HCT116 (cell line): ENCODE measurements at regions not wholly inside any gene's neighbourhood (a gene's known extent, or its start where the extent isn't known, plus 50 kb on each side); places are given as distances from the start of the nearest gene placed in this dataset.

ENCODE experiments used
- ATAC-seq: fragments of 200-7000 bp; cut with Tn5 transposase; 2 replicates; pipeline ENCODE4 v1.9.1; 2020; ENCODE audit warnings: mild to moderate bottlenecking, moderate library complexity
- BruUV-seq: library from RNA; stranded (reverse); fragments of 400-500 nt; replicated peaks from 2 replicates; lab custom pipeline; 2021; lab: Mats Ljungman, UMichigan
- CTCF ChIA-PET: fragments of 300-600 bp; sonication (Branson Sonifier 250); formaldehyde crosslinking; loops from one replicate; lab custom pipeline; 2021; ENCODE audit warnings: antibody characterized with exemption; lab: Charles Lee
- POLR2A ChIA-PET: fragments of 300-600, 350-600 bp; sonication (Branson Sonifier 250); formaldehyde crosslinking; loops from one replicate; lab custom pipeline; 2021; ENCODE audit warnings: antibody characterized with exemption; lab: Charles Lee
- RAD21 ChIA-PET, 2 experiments: fragments of 300-600 bp; sonication (Branson Sonifier 250); formaldehyde crosslinking; loops; one replicate each; lab custom pipeline; 2023; ENCODE audit warnings: low total read pairs in 2 of 2; ENCODE audit not compliant: uncharacterized antibody in 2 of 2, unreplicated experiment in 2 of 2, low non-redundant PET in 1 of 2; lab: Charles Lee
- DNase-seq: peaks from one replicate; pipeline ENCODE4 v3.0.0-alpha.2; 2010; ENCODE audit warnings: low read depth, low spot score
- H2AFZ ChIP-seq: fragments of 200-600 bp; shearing (Covaris generic), sonication (generic); 2 replicates; pipeline ENCODE4 v1.6.1; 2017; ENCODE audit warnings: low read depth, mixed run types, mixed read lengths, antibody characterized with exemption, low read length; ENCODE audit not compliant: poor library complexity, severe bottlenecking
- H3K27ac ChIP-seq: 2 replicates; pipeline ENCODE4 v1.5.1; 2012; ENCODE audit warnings: low read depth, low read length
- H3K27me3 ChIP-seq: fragments of 200-600 bp; sonication (generic); 2 replicates; pipeline ENCODE4 v1.6.1; 2016; ENCODE audit warnings: mixed run types, low read length, mixed read lengths; ENCODE audit not compliant: insufficient read depth
- H3K36me3 ChIP-seq, 2 experiments: fragments of 200-500 bp in 1 of 2; fragments of 200-600 bp in 1 of 2; sonication (Bioruptor generic) in 1 of 2; sonication (generic) in 1 of 2; 2 replicates each; pipeline versions ENCODE4 v1.5.1 to v1.6.1; 2014 to 2016; ENCODE audit warnings: low read length in 2 of 2, inconsistent platforms in 1 of 2, mixed read lengths in 1 of 2, mixed run types in 1 of 2; ENCODE audit not compliant: insufficient read depth in 2 of 2, control insufficient read depth in 1 of 2
- H3K4me1 ChIP-seq, 2 experiments: fragments of 200-600 bp in 1 of 2; sonication (generic) in 1 of 2; 2 replicates each; pipeline versions ENCODE4 v1.5.1 to v1.6.1; 2012 to 2017; ENCODE audit warnings: low read length in 2 of 2, inconsistent platforms in 1 of 2, mild to moderate bottlenecking in 1 of 2, mixed read lengths in 1 of 2, mixed run types in 1 of 2, moderate library complexity in 1 of 2; ENCODE audit not compliant: insufficient read depth in 2 of 2, control insufficient read depth in 1 of 2
- H3K4me2 ChIP-seq: fragments of 200-600 bp; sonication (generic); 2 replicates; pipeline ENCODE4 v1.6.1; 2017; ENCODE audit warnings: mixed run types, low read length, mixed read lengths
- H3K4me3 ChIP-seq, 2 experiments: fragments of 200-600 bp in 1 of 2; sonication (generic) in 1 of 2; replicated peaks in 1 of 2; 2 replicates each; pipeline ENCODE4 v1.5.1; 2011 to 2016; ENCODE audit warnings: low read length in 2 of 2, control low read depth in 1 of 2, low read depth in 1 of 2, mild to moderate bottlenecking in 1 of 2, mixed read lengths in 1 of 2, mixed run types in 1 of 2
- H3K79me2 ChIP-seq: fragments of 200-600 bp; sonication (generic); 2 replicates; pipeline ENCODE4 v1.6.1; 2017; ENCODE audit warnings: mild to moderate bottlenecking, mixed run types, low read length, moderate library complexity, mixed read lengths; ENCODE audit not compliant: insufficient read depth
- H3K9ac ChIP-seq: fragments of 200-600 bp; sonication (generic); 2 replicates; pipeline ENCODE4 v1.6.1; 2016; ENCODE audit warnings: low read length, mixed read lengths
- H3K9me2 ChIP-seq: fragments of 200-600 bp; sonication (generic), shearing (Covaris generic); 2 replicates; pipeline ENCODE4 v1.6.1; 2017; ENCODE audit warnings: mixed run types, mild to moderate bottlenecking, moderate library complexity; ENCODE audit not compliant: insufficient read depth
- H3K9me3 ChIP-seq, 2 experiments: fragments of 200-500 bp in 1 of 2; fragments of 200-600 bp in 1 of 2; sonication (Bioruptor generic) in 1 of 2; sonication (generic) in 1 of 2; 2 replicates each; pipeline ENCODE4 v1.6.1; 2014 to 2017; ENCODE audit warnings: low read length in 2 of 2, mixed read lengths in 2 of 2, inconsistent platforms in 1 of 2, low read depth in 1 of 2, mild to moderate bottlenecking in 1 of 2, mixed run types in 1 of 2, moderate library complexity in 1 of 2; ENCODE audit not compliant: control insufficient read depth in 1 of 2, insufficient read depth in 1 of 2
- H4K20me1 ChIP-seq: fragments of 200-600 bp; sonication (generic), shearing (Covaris generic); 2 replicates; pipeline ENCODE4 v1.6.1; 2017; ENCODE audit warnings: mixed run types, mild to moderate bottlenecking, moderate library complexity; ENCODE audit not compliant: insufficient read depth
- ATF3 ChIP-seq: IDR thresholded peaks from 2 replicates; pipeline ENCODE4 v1.6.1; 2012
- CBX3 ChIP-seq: IDR thresholded peaks from 2 replicates; pipeline ENCODE4 v1.6.1; 2012; ENCODE audit warnings: low read depth
- CTCF ChIP-seq, 3 experiments: fragments of 200-600 bp in 1 of 3; sonication (generic) in 1 of 3; IDR thresholded peaks in 2 of 3; conservative IDR thresholded peaks in 1 of 3; 2 replicates each; pipeline ENCODE4 v1.5.1; 2012 to 2017; ENCODE audit warnings: low read depth in 2 of 3, low read length in 2 of 3, antibody characterized with exemption in 1 of 3, borderline replicate concordance in 1 of 3, control low read depth in 1 of 3, mild to moderate bottlenecking in 1 of 3, mixed read lengths in 1 of 3, mixed run types in 1 of 3, moderate library complexity in 1 of 3; ENCODE audit not compliant: insufficient read depth in 1 of 3
- EZH2 ChIP-seq: fragments of 200-600 bp; sonication (generic); IDR thresholded peaks from 2 replicates; pipeline ENCODE4 v1.6.1; 2017; ENCODE audit warnings: antibody characterized with exemption, mixed run types
- EZH2phosphoT487 ChIP-seq: fragments of 200-600 bp; IDR thresholded peaks from 2 replicates; pipeline ENCODE4 v1.6.1; 2018; ENCODE audit warnings: antibody characterized with exemption, borderline replicate concordance
- POLR2A ChIP-seq: IDR thresholded peaks from 2 replicates; pipeline ENCODE4 v1.7.0; 2011; ENCODE audit warnings: borderline replicate concordance; ENCODE audit not compliant: insufficient read depth, insufficient read length; ENCODE audit errors: extremely low read depth
- POLR2AphosphoS5 ChIP-seq: IDR thresholded peaks from 2 replicates; pipeline ENCODE4 v1.6.1; 2011; ENCODE audit warnings: mild to moderate bottlenecking, low read depth, low read length, moderate library complexity
- RAD21 ChIP-seq: IDR thresholded peaks from 2 replicates; pipeline ENCODE4 v1.6.1; 2012; ENCODE audit warnings: low read depth, mild to moderate bottlenecking
- REST ChIP-seq: IDR thresholded peaks from 2 replicates; pipeline ENCODE4 v1.6.1; 2012; ENCODE audit warnings: low read depth
- SP1 ChIP-seq: IDR thresholded peaks from 2 replicates; pipeline ENCODE4 v1.6.1; 2012; ENCODE audit warnings: low read depth
- YY1 ChIP-seq: IDR thresholded peaks from 2 replicates; pipeline ENCODE4 v1.6.1; 2011; ENCODE audit warnings: low read length, low read depth, moderate library complexity, mild to moderate bottlenecking; ENCODE audit not compliant: insufficient replicate concordance; ENCODE audit errors: extremely low read depth
- ZBTB33 ChIP-seq: IDR thresholded peaks from 2 replicates; pipeline ENCODE4 v1.6.1; 2011; ENCODE audit warnings: mild to moderate bottlenecking, low read length, moderate library complexity; ENCODE audit not compliant: insufficient replicate concordance; ENCODE audit errors: extremely low read depth
- ZFX ChIP-seq: fragments of 450-650 bp; IDR thresholded peaks from 2 replicates; pipeline ENCODE4 v1.6.1; 2017
- ZNF274 ChIP-seq: fragments of 200-500 bp; sonication (Bioruptor generic); IDR thresholded peaks from 2 replicates; pipeline ENCODE4 v1.6.1; 2014; ENCODE audit warnings: mild to moderate bottlenecking, low read depth, low read length, inconsistent platforms
- intact Hi-C: fragments of 100-400 bp; cut with micrococcal nuclease; formaldehyde crosslinking; loops from 2 replicates; pipeline ENCODE4 v1.10.0; 2022

- TF ChIP-seq EZH2 = no peak
Measured at GRCh38 chr3:106936337-106936736, 440.9 kb upstream of the CCDC54 start (continued).

- Histone ChIP-seq H3K79me2 (no peaks in the 10 kb centered on the region), H3K9me3 (no peaks in the 10 kb centered on the region), H3K4me1 (no peaks in the 10 kb centered on the region), H4K20me1 (no peaks in the 10 kb centered on the region), H3K36me3 (no peaks in the 10 kb centered on the region), H2AFZ (no peak overlapping the region), H3K27ac (no peak overlapping the region), H3K9ac (no peak overlapping the region), H3K9me2 (no peaks in the 10 kb centered on the region), H3K4me2 (no peak overlapping the region), H3K27me3 (no peaks in the 10 kb centered on the region)
- ATAC-seq (no peak), DNase-seq (no peak)
- RAD21 ChIA-PET = no interaction called here
- intact Hi-C loops = no loop called here
- no TSS peak for BruUV-seq
- POLR2A ChIA-PET = no interaction called here
- CTCF ChIA-PET = no interaction called here
- TF ChIP-seq SP1 (no peak), ZBTB33 (no peak), POLR2A (no peak), ATF3 (no peak), CBX3 (no peak), RAD21 (no peak), ZFX (no peak), POLR2AphosphoS5 (no peak), YY1 (no peak), EZH2phosphoT487 (no peak), REST (no peak), CTCF (IDR thresholded peaks at IDR 0.05 in 2 of 3, conservative IDR thresholded peaks at IDR 0.05 in 1 of 3; ENCODE audit: borderline replicate concordance in 1 of 3, insufficient read depth in 1 of 3, low read depth in 2 of 3, low read length in 2 of 3) (no peak), ZNF274 (no peak)
- TF ChIP-seq, all 23 proteins: peak for 0
- no peak overlapping the region for H3K4me3 ChIP-seq
Measured at GRCh38 chr3:106942051-106942450, 435.2 kb upstream of the CCDC54 start.
